A549 (cell line): ENCODE measurements at regions not wholly inside any gene's neighbourhood (a gene's known extent, or its start where the extent isn't known, plus 50 kb on each side); places are given as distances from the start of the nearest gene placed in this dataset.

ENCODE experiments used
- POLR2A ChIP-seq: IDR thresholded peaks from 2 replicates; pipeline ENCODE4 v1.6.1; 2012; ENCODE audit warnings: mild to moderate bottlenecking, low read length
- TF ChIP-seq, protein P1 (sequence below): fragments of >200 bp; sonication (Bioruptor Twin); formaldehyde crosslinking; IDR thresholded peaks from 3 replicates; pipeline ENCODE4 v1.5.1; 2016

DNA sequence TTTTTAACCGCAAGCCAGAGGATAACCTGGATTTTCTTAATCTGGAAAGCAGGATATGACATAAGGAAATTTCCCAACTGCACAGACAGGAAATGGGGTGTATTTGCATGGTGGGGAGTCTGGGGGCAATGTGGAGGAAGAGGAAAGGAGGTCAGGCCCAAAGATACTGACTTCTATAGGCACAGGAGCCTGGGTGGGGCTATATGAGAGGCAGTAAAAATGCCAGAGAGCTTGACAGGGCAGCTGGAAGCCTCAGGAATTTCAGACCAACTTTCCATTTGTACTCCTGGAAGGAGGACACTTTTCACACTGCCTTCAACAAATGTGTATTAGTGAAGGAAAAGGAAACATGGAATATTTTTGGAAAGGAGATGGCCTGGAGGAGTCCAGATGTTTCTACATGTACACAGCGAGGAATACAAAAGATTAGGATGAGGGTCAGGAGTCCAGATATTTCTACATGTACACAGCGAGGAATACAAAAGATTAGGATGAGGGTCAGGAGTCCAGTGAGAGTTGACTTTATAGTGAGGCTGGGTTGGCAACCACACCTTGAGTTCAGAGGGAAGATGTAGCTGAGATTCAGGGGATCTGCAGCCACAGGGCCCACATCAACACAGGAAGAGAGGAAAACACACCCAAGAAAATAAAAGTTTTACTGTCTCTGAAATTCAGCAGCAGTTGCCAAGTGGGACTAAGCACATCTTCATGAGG, 111.9 kb upstream of the PTPRG start:
- TF ChIP-seq POLR2A: no peak
- TF ChIP-seq, protein P1, sequence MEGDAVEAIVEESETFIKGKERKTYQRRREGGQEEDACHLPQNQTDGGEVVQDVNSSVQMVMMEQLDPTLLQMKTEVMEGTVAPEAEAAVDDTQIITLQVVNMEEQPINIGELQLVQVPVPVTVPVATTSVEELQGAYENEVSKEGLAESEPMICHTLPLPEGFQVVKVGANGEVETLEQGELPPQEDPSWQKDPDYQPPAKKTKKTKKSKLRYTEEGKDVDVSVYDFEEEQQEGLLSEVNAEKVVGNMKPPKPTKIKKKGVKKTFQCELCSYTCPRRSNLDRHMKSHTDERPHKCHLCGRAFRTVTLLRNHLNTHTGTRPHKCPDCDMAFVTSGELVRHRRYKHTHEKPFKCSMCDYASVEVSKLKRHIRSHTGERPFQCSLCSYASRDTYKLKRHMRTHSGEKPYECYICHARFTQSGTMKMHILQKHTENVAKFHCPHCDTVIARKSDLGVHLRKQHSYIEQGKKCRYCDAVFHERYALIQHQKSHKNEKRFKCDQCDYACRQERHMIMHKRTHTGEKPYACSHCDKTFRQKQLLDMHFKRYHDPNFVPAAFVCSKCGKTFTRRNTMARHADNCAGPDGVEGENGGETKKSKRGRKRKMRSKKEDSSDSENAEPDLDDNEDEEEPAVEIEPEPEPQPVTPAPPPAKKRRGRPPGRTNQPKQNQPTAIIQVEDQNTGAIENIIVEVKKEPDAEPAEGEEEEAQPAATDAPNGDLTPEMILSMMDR: no peak
